ENCODE measurements at regions not wholly inside any gene's neighbourhood (a gene's known extent, or its start where the extent isn't known, plus 50 kb on each side); places are given as distances from the start of the nearest gene placed in this dataset.
A peak's percentile ranks its signal among the peaks of the same experiment; 100 is the strongest.

DNA sequence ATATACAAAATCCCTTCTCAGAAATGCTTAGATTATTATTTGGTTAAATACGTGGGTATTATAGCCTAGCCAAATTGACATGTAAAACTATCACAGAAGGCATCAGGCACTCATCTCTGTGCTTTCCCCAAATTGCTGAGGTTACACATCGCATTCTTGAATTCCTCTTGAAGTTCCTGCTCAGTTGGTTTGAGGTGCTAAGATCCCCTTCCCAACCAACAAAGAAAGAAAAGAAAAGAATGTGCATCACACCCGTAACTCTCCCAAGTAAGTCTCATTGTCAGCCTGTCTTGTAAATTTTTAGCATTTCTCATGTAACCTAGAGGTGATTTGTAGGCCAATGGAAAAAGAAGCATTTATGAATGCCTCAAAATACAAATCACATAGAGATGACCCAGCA lies 539.2 kb upstream of the PRMT6 start:
- Histone ChIP-seq H3K27ac (no peak overlapping the region), H3K27me3 (no peaks in the 10 kb centered on the region), H3K36me3 (no peaks in the 10 kb centered on the region), H3K9me3 (no peaks in the 10 kb centered on the region), H3K4me1 (no peaks in the 10 kb centered on the region), H3K4me3 (no peak overlapping the region)
- DNase-seq (no peak), ATAC-seq (ENCODE audit: low FRiP score in 2 of 2) (no peak)
- WGBS, 2 donors, result 87% methylated on average over 3 of the region's 3 CpGs
- TF ChIP-seq, protein P1, sequence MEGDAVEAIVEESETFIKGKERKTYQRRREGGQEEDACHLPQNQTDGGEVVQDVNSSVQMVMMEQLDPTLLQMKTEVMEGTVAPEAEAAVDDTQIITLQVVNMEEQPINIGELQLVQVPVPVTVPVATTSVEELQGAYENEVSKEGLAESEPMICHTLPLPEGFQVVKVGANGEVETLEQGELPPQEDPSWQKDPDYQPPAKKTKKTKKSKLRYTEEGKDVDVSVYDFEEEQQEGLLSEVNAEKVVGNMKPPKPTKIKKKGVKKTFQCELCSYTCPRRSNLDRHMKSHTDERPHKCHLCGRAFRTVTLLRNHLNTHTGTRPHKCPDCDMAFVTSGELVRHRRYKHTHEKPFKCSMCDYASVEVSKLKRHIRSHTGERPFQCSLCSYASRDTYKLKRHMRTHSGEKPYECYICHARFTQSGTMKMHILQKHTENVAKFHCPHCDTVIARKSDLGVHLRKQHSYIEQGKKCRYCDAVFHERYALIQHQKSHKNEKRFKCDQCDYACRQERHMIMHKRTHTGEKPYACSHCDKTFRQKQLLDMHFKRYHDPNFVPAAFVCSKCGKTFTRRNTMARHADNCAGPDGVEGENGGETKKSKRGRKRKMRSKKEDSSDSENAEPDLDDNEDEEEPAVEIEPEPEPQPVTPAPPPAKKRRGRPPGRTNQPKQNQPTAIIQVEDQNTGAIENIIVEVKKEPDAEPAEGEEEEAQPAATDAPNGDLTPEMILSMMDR (IDR thresholded peaks at IDR 0.05), result no peak
- TF ChIP-seq EP300 (IDR thresholded peaks at IDR 0.05) (no peak), POLR2AphosphoS5 (IDR thresholded peaks at IDR 0.05) (no peak), POLR2A (IDR thresholded peaks at IDR 0.05) (no peak)

DNA sequence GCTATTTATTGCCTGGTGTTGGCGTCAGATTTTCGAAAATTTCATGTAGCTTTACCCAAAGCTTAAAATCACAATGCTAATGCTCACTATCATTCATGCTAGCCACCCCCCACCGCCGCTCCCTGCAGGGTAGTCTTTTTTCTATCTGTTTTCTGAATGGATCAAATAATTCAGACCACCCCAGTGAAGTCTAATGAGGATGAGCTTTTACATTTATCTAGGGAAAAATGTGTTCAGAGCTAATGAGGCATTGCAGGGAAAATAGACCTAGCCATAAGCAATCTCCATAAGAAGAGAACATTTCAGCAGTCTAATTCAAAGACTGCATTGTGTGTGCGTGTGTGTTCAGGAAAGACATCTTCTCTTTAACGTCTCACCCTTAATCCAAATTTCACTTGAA lies 533.0 kb upstream of the PRMT6 start:
- WGBS, 2 donors, result 56 to 60% methylated on average over 6 of the region's 6 CpGs

DNA sequence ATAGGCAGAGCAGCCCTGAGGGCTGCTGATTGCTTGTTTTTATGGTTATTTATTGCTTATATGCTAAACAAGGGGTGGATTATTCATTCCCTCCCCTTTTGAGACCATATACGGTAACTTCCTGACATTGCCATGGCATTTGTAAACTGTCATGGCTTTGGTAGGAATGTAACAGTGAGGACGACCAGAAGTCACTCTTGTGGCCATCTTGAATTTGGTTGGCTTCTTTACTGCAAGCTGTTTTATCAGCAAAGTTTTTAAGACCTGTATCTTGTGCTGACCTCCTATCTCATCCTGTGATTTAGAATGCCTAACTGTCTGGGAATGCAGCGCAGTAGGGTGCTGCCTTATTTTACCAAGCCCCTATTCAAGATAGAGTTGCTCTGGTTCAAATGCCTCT lies 531.8 kb upstream of the PRMT6 start:
- Histone ChIP-seq H3K4me3 (no peak overlapping the region), H3K27ac (no peak overlapping the region), H3K4me1 (no peaks in the 10 kb centered on the region), H3K36me3 (no peaks in the 10 kb centered on the region), H3K27me3 (no peaks in the 10 kb centered on the region), H3K9me3 (no peaks in the 10 kb centered on the region)
- no peak for TF ChIP-seq POLR2AphosphoS5 (IDR thresholded peaks at IDR 0.05)
- TF ChIP-seq, protein P1 (IDR thresholded peaks at IDR 0.05), result no peak
- no peak for TF ChIP-seq EP300 (IDR thresholded peaks at IDR 0.05)
- TF ChIP-seq POLR2A (IDR thresholded peaks at IDR 0.05), result no peak
- WGBS, 2 donors, result 80 to 82% methylated on average over 3 of the region's 3 CpGs
- DNase-seq (no peak), ATAC-seq (ENCODE audit: low FRiP score in 2 of 2) (no peak)

More for the DNA sequence above, 533.0 kb upstream of the PRMT6 start:
- DNase-seq (no peak), ATAC-seq (ENCODE audit: low FRiP score in 2 of 2) (no peak)
- no peak for TF ChIP-seq POLR2A (IDR thresholded peaks at IDR 0.05)
- no peak for TF ChIP-seq POLR2AphosphoS5 (IDR thresholded peaks at IDR 0.05)
- TF ChIP-seq, protein P1 (IDR thresholded peaks at IDR 0.05), result no peak
- TF ChIP-seq EP300 (IDR thresholded peaks at IDR 0.05), result no peak
- no peak overlapping the region for H3K4me3 ChIP-seq
- no peaks in the 10 kb centered on the region for H3K4me1 ChIP-seq
- H3K27ac ChIP-seq, result no peak overlapping the region
- H3K36me3 ChIP-seq, result no peaks in the 10 kb centered on the region
- H3K9me3 ChIP-seq, result no peaks in the 10 kb centered on the region
- H3K27me3 ChIP-seq, result no peaks in the 10 kb centered on the region

DNA sequence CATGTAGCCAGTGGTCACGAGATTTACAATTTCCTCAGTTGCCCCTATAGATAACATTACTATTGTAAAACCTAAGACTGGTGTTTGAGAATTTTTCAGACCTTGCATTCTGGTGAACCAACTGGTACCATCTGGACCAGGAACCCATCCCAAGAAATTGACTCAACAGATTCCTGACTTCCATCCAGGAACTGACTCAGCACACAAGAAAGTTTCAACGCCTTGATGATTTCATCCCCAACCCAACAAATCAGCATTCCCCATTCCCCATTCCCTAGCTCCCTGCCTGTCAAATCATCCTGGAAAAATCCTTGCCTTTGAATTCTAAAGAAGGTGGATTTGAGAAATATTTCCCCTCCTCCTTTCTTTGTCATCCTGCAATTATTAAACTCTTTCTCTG lies 529.8 kb upstream of the PRMT6 start:
- Histone ChIP-seq H3K4me3 (no peak overlapping the region), H3K27me3 (no peaks in the 10 kb centered on the region), H3K36me3 (no peaks in the 10 kb centered on the region), H3K4me1 (no peaks in the 10 kb centered on the region), H3K27ac (no peak overlapping the region), H3K9me3 (peaks cover 0 to 3% (median 0%) of the 10 kb centered on the region in 4 donors)
- 70 to 75% methylated on average over 2 of the region's 2 CpGs for WGBS, 2 donors
- DNase-seq (no peak), ATAC-seq (ENCODE audit: low FRiP score in 2 of 2) (peak in 1 of 2 donors; percentile 34)
- TF ChIP-seq EP300 (IDR thresholded peaks at IDR 0.05) (no peak), POLR2A (IDR thresholded peaks at IDR 0.05) (no peak), POLR2AphosphoS5 (IDR thresholded peaks at IDR 0.05) (no peak)
- TF ChIP-seq, protein P1 (IDR thresholded peaks at IDR 0.05), result no peak

DNA sequence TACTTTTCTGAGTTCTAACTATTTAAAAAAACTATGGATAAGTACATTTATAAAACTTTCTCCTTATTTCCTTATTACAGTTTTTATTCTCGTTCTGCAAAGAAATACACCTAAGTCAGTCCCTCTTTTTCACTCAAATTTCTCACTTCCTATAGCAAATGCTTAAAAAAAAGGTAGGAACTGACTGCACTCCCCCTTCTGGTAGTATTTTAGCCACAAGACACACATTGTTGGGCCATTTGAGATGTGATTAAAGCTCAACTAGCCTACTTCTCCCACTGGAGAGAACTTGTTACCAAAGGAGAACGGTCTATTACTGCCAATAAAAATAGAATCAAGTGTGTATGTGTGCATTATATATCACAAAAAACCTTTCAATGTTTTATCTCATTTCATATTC lies 521.9 kb upstream of the PRMT6 start:
- no peaks in the 10 kb centered on the region for H3K4me1 ChIP-seq
- peaks cover 0 to 3% (median 0%) of the 10 kb centered on the region in 4 donors for H3K9me3 ChIP-seq
- H3K27ac ChIP-seq, result no peak overlapping the region
- no peak for TF ChIP-seq EP300 (IDR thresholded peaks at IDR 0.05)
- TF ChIP-seq, protein P1 (IDR thresholded peaks at IDR 0.05), result no peak
- no peak for TF ChIP-seq POLR2AphosphoS5 (IDR thresholded peaks at IDR 0.05)
- TF ChIP-seq POLR2A (IDR thresholded peaks at IDR 0.05), result no peak
- no peaks in the 10 kb centered on the region for H3K36me3 ChIP-seq
- ATAC-seq (ENCODE audit: low FRiP score in 2 of 2) (no peak), DNase-seq (no peak)
- 52 to 56% methylated on average over 2 of the region's 2 CpGs for WGBS, 2 donors
- H3K27me3 ChIP-seq, result no peaks in the 10 kb centered on the region
- no peak overlapping the region for H3K4me3 ChIP-seq
